Liver (tissue), 3 donors: ENCODE measurements at regions not wholly inside any gene's neighbourhood (a gene's known extent, or its start where the extent isn't known, plus 50 kb on each side); places are given as distances from the start of the nearest gene placed in this dataset.

Experiments used
- CTCF ChIP-seq: fragments of 150-350 bp; IDR thresholded peaks from 2 replicates; pipeline ENCODE4 v1.5.1; 2017; ENCODE audit warnings: improper control_type of control experiment, low read depth, low read length; ENCODE audit not compliant: missing input control
- JUND ChIP-seq, 2 donors: IDR thresholded peaks; 2 replicates each; pipeline ENCODE4 v1.6.1; 2016; ENCODE audit warnings: antibody characterized with exemption in 2 of 2
- NR2F2 ChIP-seq: IDR thresholded peaks from 2 replicates; pipeline ENCODE4 v1.6.1; 2016; ENCODE audit warnings: antibody characterized with exemption
- RAD21 ChIP-seq, 2 donors: IDR thresholded peaks; 2 replicates each; pipeline ENCODE4 v1.6.1; 2016; ENCODE audit warnings: antibody characterized with exemption in 2 of 2, mild to moderate bottlenecking in 2 of 2
- REST ChIP-seq: IDR thresholded peaks from 2 replicates; pipeline ENCODE4 v1.6.1; 2016; ENCODE audit warnings: antibody characterized with exemption, mild to moderate bottlenecking
- SP1 ChIP-seq: IDR thresholded peaks from 2 replicates; pipeline ENCODE4 v1.6.1; 2018; ENCODE audit warnings: antibody characterized with exemption, mild to moderate bottlenecking
- TAF1 ChIP-seq: conservative IDR thresholded peaks from 2 replicates; pipeline ENCODE4 v1.6.1; 2016; ENCODE audit warnings: antibody characterized with exemption, mild to moderate bottlenecking
- YY1 ChIP-seq: IDR thresholded peaks from 2 replicates; pipeline ENCODE4 v1.6.1; 2016; ENCODE audit warnings: antibody characterized with exemption, mild to moderate bottlenecking
- donor health status: healthy.
- donor health status: healthy.

- TF ChIP-seq JUND (IDR thresholded peaks at IDR 0.05) (no peak), YY1 (no peak), CTCF (no peak), NR2F2 (no peak), TAF1 (no peak), SP1 (no peak), RAD21 (IDR thresholded peaks at IDR 0.05) (no peak), REST (no peak)
Measured at GRCh38 chr1:170225781-170226530, 80.2 kb downstream of the NTMT2 start.
